ENCODE measurements at regions not wholly inside any gene's neighbourhood (a gene's known extent, or its start where the extent isn't known, plus 50 kb on each side); places are given as distances from the start of the nearest gene placed in this dataset.
A peak's percentile ranks its signal among the peaks of the same experiment; 100 is the strongest.

DNA sequence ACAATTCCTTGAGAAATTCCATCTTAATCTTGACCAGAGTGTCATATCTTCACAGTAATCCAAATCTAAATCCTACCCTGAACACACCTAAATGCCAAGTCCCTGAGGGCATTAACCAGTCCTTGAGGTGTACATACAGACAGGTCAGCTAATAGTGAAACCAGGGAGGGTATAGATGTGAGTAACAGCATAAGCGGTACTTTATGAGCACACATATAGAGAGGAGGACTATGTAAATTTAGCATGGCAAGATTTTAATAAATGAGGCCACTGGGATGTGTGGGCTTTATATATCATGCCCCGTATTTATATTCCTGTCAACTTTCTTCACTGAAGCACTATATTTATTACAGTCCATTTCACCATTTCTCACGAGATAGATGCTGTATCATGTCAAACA lies 80.2 kb downstream of the GP2 start:
- Mint-ChIP-seq H3K27me3 (ENCODE audit: unreplicated experiment) (peaks cover 5% of the 10 kb centered on the region), H3K9me3 (ENCODE audit: unreplicated experiment) (peaks cover 5% of the 10 kb centered on the region), H3K4me3 (ENCODE audit: unreplicated experiment) (no peak overlapping the region), H3K4me1 (ENCODE audit: low read depth, unreplicated experiment) (peaks cover 16% of the 10 kb centered on the region), H3K27ac (ENCODE audit: unreplicated experiment) (no peak overlapping the region), H3K36me3 (ENCODE audit: unreplicated experiment) (no peaks in the 10 kb centered on the region)
- TF ChIP-seq, protein P1, sequence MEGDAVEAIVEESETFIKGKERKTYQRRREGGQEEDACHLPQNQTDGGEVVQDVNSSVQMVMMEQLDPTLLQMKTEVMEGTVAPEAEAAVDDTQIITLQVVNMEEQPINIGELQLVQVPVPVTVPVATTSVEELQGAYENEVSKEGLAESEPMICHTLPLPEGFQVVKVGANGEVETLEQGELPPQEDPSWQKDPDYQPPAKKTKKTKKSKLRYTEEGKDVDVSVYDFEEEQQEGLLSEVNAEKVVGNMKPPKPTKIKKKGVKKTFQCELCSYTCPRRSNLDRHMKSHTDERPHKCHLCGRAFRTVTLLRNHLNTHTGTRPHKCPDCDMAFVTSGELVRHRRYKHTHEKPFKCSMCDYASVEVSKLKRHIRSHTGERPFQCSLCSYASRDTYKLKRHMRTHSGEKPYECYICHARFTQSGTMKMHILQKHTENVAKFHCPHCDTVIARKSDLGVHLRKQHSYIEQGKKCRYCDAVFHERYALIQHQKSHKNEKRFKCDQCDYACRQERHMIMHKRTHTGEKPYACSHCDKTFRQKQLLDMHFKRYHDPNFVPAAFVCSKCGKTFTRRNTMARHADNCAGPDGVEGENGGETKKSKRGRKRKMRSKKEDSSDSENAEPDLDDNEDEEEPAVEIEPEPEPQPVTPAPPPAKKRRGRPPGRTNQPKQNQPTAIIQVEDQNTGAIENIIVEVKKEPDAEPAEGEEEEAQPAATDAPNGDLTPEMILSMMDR (IDR thresholded peaks at IDR 0.05; ENCODE audit: partially characterized antibody, unreplicated experiment), result no peak
- DNase-seq, result no peak

DNA sequence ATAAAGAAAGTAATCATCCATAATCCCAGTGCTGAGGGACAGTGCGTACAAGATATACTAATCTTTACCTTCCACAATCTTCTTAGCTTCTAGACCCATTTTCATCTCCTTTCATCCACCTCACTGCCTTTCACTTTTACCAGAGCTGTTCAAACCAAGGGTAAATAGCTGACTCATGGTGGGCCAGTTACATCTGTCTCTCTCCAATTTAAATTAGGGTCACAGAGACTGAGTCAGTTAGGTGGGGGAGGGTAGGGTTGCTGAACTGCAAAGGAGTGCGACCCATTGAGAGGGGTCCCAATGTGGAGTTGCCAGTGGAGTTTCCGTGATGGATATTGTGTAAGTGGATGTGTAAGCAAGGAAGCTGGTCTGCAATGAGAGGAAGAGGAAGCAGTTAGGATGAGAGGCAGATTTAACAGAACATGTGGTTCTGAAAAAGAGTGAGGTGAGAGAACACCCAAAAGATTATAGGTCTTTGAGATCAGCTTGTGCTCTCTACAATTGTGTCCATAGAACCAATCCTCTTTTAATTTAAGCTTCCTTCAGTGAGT lies 83.5 kb downstream of the GP2 start:
- Mint-ChIP-seq H3K9me3 (ENCODE audit: unreplicated experiment) (peaks cover 5% of the 10 kb centered on the region), H3K27me3 (ENCODE audit: unreplicated experiment) (peaks cover 5% of the 10 kb centered on the region), H3K4me3 (ENCODE audit: unreplicated experiment) (peak overlapping the region; percentile 64), H3K36me3 (ENCODE audit: unreplicated experiment) (peaks cover 6% of the 10 kb centered on the region), H3K27ac (ENCODE audit: unreplicated experiment) (peak overlapping the region; percentile 23), H3K4me1 (ENCODE audit: low read depth, unreplicated experiment) (peaks cover 22% of the 10 kb centered on the region)
- no peak for DNase-seq
- TF ChIP-seq, protein P1 (IDR thresholded peaks at IDR 0.05; ENCODE audit: partially characterized antibody, unreplicated experiment), result no peak

DNA sequence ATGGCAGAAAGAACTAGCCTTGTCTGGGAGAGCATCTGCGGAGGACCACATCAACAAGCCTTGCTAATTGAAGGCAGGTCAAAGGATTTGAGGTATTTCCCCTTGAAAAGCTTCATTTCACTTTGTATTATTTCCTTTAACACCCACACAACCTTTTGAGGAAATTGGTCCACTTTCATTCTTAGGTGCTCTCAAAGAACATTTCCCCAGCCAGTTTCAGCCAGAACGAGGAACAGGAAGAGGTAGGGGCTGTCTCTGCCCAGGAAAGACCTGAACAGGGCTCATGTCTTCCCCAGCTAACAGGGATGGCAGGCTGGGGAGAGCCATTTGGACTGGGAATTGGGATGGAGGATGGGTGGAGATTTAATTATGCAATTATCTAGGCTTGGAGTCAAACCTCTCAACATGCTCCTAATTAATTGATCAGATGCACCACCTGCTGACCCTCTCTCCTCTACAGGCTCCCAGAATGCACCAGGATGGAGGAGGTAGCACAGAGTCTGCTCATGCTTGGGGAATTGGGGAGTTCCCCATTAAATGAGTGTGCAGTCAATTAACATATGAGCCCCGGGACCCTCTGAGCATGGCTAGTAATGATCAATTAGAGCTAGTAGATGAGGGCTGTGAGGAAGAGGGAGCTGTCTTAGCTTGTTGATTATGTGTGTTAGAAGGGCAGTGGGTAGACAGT lies 84.6 kb downstream of the GP2 start:
- peak; percentile 62 for DNase-seq
- Mint-ChIP-seq H3K4me1 (ENCODE audit: low read depth, unreplicated experiment) (peaks cover 22% of the 10 kb centered on the region), H3K27ac (ENCODE audit: unreplicated experiment) (peak overlapping the region; percentile 41), H3K27me3 (ENCODE audit: unreplicated experiment) (peaks cover 5% of the 10 kb centered on the region), H3K4me3 (ENCODE audit: unreplicated experiment) (peak overlapping the region; percentile 51), H3K9me3 (ENCODE audit: unreplicated experiment) (peaks cover 6% of the 10 kb centered on the region), H3K36me3 (ENCODE audit: unreplicated experiment) (peaks cover 6% of the 10 kb centered on the region)
- TF ChIP-seq, protein P1 (IDR thresholded peaks at IDR 0.05; ENCODE audit: partially characterized antibody, unreplicated experiment), result no peak

DNA sequence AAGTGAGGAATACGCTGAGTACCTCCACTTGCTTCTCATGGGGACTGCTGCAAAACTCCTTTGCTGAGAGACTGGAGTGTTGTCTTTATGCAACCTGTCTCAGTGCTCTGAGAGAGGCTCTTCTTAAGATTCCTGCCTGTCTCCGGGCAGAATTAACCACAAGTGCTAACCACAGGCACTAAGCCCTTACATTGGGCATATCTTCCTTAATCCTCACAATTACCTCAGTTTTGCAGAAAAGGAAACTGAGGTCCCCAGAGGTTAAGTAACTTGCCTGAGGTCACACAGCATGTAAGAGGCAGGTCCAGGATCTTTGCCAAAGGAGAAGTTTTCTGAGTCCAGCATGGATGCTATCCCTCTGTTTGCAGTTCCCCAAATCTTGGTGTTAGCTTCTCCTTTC lies 86.0 kb downstream of the GP2 start:
- peaks cover 22% of the 10 kb centered on the region for H3K4me1 Mint-ChIP-seq (ENCODE audit: low read depth, unreplicated experiment)

More for the DNA sequence above, 86.0 kb downstream of the GP2 start:
- DNase-seq, result no peak
- Mint-ChIP-seq H3K9me3 (ENCODE audit: unreplicated experiment) (peaks cover 6% of the 10 kb centered on the region), H3K36me3 (ENCODE audit: unreplicated experiment) (peaks cover 6% of the 10 kb centered on the region), H3K27ac (ENCODE audit: unreplicated experiment) (no peak overlapping the region), H3K27me3 (ENCODE audit: unreplicated experiment) (peaks cover 5% of the 10 kb centered on the region), H3K4me3 (ENCODE audit: unreplicated experiment) (no peak overlapping the region)
- TF ChIP-seq, protein P1 (IDR thresholded peaks at IDR 0.05; ENCODE audit: partially characterized antibody, unreplicated experiment), result no peak
